ENCODE measurements at regions not wholly inside any gene's neighbourhood (a gene's known extent, or its start where the extent isn't known, plus 50 kb on each side); places are given as distances from the start of the nearest gene placed in this dataset.

- Histone ChIP-seq H3K36me3 (ENCODE audit: low read depth) (no peaks in the 10 kb centered on the region), H3K4me1 (replicated peaks; ENCODE audit: insufficient read depth) (no peaks in the 10 kb centered on the region), H3K9me2 (ENCODE audit: insufficient read depth) (no peaks in the 10 kb centered on the region), H3F3A (ENCODE audit: insufficient read depth, low read depth) (no peaks in the 10 kb centered on the region), H3K27ac (no peak overlapping the region), H3K27me3 (ENCODE audit: insufficient read depth, low read depth) (no peaks in the 10 kb centered on the region), H3K4me3 (no peak overlapping the region), H3K79me2 (ENCODE audit: low read depth) (no peaks in the 10 kb centered on the region), H3K9me3 (ENCODE audit: insufficient read depth, low read depth) (no peaks in the 10 kb centered on the region), H4K20me1 (ENCODE audit: insufficient read depth) (no peaks in the 10 kb centered on the region), H2AFZ (no peak overlapping the region), H3K4me2 (no peak overlapping the region)
- ChIA-PET CTCF (no interaction called here), POLR2A (ENCODE audit: unreplicated experiment) (interaction anchor here (0.5 to 0.6 kb wide), 2 partner anchors 9 to 342 kb away, joined by 4 read pairs; no protein-coding TSS in a partner anchor)
- no peak for TF ChIP-seq EZH2 (IDR thresholded peaks at IDR 0.05; ENCODE audit: low read depth)
- TF ChIP-seq CTCF (conservative IDR thresholded peaks at IDR 0.05) = no peak
- DNase-seq = no peak
- BruUV-seq (replicated peaks) = no TSS peak
- intact Hi-C loops (cut with micrococcal nuclease; ENCODE audit: unreplicated experiment) = no loop called here
Measured at GRCh38 chr4:71867598-71867997, 83.7 kb upstream of the GC start.

- no peak for DNase-seq
- H3K36me3 ChIP-seq (ENCODE audit: low read depth) = no peaks in the 10 kb centered on the region
- no peaks in the 10 kb centered on the region for H3K9me2 ChIP-seq (ENCODE audit: insufficient read depth)
- no peak overlapping the region for H3K4me2 ChIP-seq
- no peaks in the 10 kb centered on the region for H3K27me3 ChIP-seq (ENCODE audit: insufficient read depth, low read depth)
- no TSS peak for BruUV-seq (replicated peaks)
- no peaks in the 10 kb centered on the region for H3K4me1 ChIP-seq (replicated peaks; ENCODE audit: insufficient read depth)
- no peak overlapping the region for H2AFZ ChIP-seq
- CTCF ChIA-PET = no interaction called here
- H3K9me3 ChIP-seq (ENCODE audit: insufficient read depth, low read depth) = no peaks in the 10 kb centered on the region
- POLR2A ChIA-PET (ENCODE audit: unreplicated experiment) = no interaction called here
- H3K27ac ChIP-seq = no peak overlapping the region
- TF ChIP-seq CTCF (conservative IDR thresholded peaks at IDR 0.05) (no peak), EZH2 (IDR thresholded peaks at IDR 0.05; ENCODE audit: low read depth) (no peak)
- no peak overlapping the region for H3K4me3 ChIP-seq
- H3K79me2 ChIP-seq (ENCODE audit: low read depth) = no peaks in the 10 kb centered on the region
- H4K20me1 ChIP-seq (ENCODE audit: insufficient read depth) = no peaks in the 10 kb centered on the region
- H3F3A ChIP-seq (ENCODE audit: insufficient read depth, low read depth) = no peaks in the 10 kb centered on the region
- intact Hi-C loops (cut with micrococcal nuclease; ENCODE audit: unreplicated experiment) = no loop called here
Measured at GRCh38 chr4:71870456-71870855, 86.6 kb upstream of the GC start.

GRCh38 chr4:71872221-71872620 lies 88.3 kb upstream of the GC start:
- no peak for DNase-seq

More at GRCh38 chr4:71872221-71872620, 88.3 kb upstream of the GC start:
- no peaks in the 10 kb centered on the region for H4K20me1 ChIP-seq (ENCODE audit: insufficient read depth)
- H3K4me1 ChIP-seq (replicated peaks; ENCODE audit: insufficient read depth) = no peaks in the 10 kb centered on the region
- H3K36me3 ChIP-seq (ENCODE audit: low read depth) = no peaks in the 10 kb centered on the region
- no peaks in the 10 kb centered on the region for H3K79me2 ChIP-seq (ENCODE audit: low read depth)
- H3K9me3 ChIP-seq (ENCODE audit: insufficient read depth, low read depth) = no peaks in the 10 kb centered on the region
- no peak overlapping the region for H3K27ac ChIP-seq
- no peaks in the 10 kb centered on the region for H3K27me3 ChIP-seq (ENCODE audit: insufficient read depth, low read depth)
- BruUV-seq (replicated peaks) = no TSS peak
- POLR2A ChIA-PET (ENCODE audit: unreplicated experiment) = no interaction called here
- intact Hi-C loops (cut with micrococcal nuclease; ENCODE audit: unreplicated experiment) = no loop called here
- TF ChIP-seq CTCF (conservative IDR thresholded peaks at IDR 0.05) (no peak), EZH2 (IDR thresholded peaks at IDR 0.05; ENCODE audit: low read depth) (no peak)
- H3F3A ChIP-seq (ENCODE audit: insufficient read depth, low read depth) = no peaks in the 10 kb centered on the region
- H3K9me2 ChIP-seq (ENCODE audit: insufficient read depth) = no peaks in the 10 kb centered on the region
- H2AFZ ChIP-seq = no peak overlapping the region
- H3K4me3 ChIP-seq = no peak overlapping the region
- CTCF ChIA-PET = no interaction called here
- H3K4me2 ChIP-seq = no peak overlapping the region
